RWPE1 (cell line): ENCODE measurements at regions not wholly inside any gene's neighbourhood (a gene's known extent, or its start where the extent isn't known, plus 50 kb on each side); places are given as distances from the start of the nearest gene placed in this dataset.

Source experiments
- CTCF ChIA-PET: fragments of 350-600 bp; sonication (Branson Sonifier 250); formaldehyde crosslinking; extraction: SDS; loops from one replicate; lab custom pipeline; 2021; lab: Yijun Ruan, JAX
- POLR2A ChIA-PET: fragments of 400-600 bp; formaldehyde crosslinking; extraction: SDS; loops from one replicate; lab custom pipeline; 2020; ENCODE audit warnings: antibody characterized with exemption; ENCODE audit not compliant: low non-redundant PET; lab: Yijun Ruan, JAX
- DNase-seq: peaks from one replicate; pipeline ENCODE4 v3.0.0; 2012; ENCODE audit warnings: low spot score
- H3K27ac ChIP-seq: fragments of 450-650 bp; 2 replicates; pipeline ENCODE4 v1.5.1; 2017
- TF ChIP-seq, protein P1 (sequence below): fragments of 450-650 bp; conservative IDR thresholded peaks from 2 replicates; pipeline ENCODE4 v1.5.1; 2017; ENCODE audit warnings: low read depth, mild to moderate bottlenecking

DNA sequence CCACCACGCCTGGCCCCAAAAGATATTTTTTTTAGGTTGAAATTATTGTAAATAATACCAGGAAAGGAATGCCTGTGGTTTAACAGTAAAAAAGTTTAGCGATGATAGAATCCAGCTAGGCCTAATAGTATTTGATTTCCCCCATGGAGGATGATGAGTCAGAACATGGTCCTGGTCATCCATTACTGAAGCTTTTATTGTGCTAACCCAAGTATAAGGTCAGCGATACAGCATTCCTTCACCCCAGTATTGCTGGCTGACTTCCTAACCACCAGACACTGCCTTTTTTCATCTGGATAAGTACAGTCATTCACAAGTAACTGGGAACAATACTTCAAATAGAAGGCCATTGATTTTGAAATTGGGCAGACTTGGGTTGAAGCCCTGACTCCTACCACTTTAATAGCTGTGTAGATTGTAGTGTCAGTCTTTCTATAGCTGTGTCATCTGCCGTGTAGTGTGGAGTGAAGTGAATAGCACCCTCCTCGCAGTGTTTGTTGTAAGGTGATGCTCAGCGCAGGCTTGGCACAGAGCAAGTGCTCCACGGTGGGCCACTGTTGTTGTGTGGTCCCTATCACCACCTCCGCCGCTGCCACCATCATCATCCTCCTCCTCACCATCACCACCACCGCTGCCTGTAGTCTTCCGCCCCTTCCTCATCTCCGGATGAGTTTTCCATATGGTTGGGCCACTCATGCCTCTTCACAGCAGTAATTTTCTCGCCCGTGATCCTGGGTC lies 436.0 kb upstream of the TPM1 start:
- peak overlapping the region; percentile 92 for H3K27ac ChIP-seq
- TF ChIP-seq, protein P1, sequence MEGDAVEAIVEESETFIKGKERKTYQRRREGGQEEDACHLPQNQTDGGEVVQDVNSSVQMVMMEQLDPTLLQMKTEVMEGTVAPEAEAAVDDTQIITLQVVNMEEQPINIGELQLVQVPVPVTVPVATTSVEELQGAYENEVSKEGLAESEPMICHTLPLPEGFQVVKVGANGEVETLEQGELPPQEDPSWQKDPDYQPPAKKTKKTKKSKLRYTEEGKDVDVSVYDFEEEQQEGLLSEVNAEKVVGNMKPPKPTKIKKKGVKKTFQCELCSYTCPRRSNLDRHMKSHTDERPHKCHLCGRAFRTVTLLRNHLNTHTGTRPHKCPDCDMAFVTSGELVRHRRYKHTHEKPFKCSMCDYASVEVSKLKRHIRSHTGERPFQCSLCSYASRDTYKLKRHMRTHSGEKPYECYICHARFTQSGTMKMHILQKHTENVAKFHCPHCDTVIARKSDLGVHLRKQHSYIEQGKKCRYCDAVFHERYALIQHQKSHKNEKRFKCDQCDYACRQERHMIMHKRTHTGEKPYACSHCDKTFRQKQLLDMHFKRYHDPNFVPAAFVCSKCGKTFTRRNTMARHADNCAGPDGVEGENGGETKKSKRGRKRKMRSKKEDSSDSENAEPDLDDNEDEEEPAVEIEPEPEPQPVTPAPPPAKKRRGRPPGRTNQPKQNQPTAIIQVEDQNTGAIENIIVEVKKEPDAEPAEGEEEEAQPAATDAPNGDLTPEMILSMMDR = no peak
- ChIA-PET CTCF (interaction anchor here (0.5 to 0.7 kb wide), 2 partner anchors 26 to 52 kb away, joined by 3 to 4 read pairs; no protein-coding TSS in a partner anchor), POLR2A (no interaction called here)
- DNase-seq = peak; percentile 90

DNA sequence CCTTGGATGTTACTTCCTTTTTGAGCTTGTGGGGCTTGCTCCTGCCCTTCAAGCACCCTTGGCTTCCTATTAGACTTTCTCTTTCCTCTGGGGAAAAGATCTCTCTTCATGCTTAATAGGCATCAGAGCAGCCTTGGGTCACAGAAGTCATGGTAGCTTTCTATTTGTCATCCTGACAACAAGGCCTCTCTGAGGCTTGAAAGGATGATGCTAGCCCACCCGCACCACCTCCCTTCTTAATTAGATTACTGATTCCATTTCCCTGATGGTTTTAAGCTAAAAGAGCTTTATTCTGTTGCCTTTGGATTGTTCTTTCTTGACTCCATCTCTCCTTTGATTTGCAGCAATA lies 435.5 kb upstream of the TPM1 start:
- CTCF ChIA-PET = interaction anchor here (0.7 kb wide), 1 partner anchor 216 kb away, joined by 3 read pairs; the partner anchor contains the start of gene TLN2
- no peak for DNase-seq
- peak overlapping the region; percentile 92 for H3K27ac ChIP-seq
- TF ChIP-seq, protein P1 = no peak
- POLR2A ChIA-PET = no interaction called here

DNA sequence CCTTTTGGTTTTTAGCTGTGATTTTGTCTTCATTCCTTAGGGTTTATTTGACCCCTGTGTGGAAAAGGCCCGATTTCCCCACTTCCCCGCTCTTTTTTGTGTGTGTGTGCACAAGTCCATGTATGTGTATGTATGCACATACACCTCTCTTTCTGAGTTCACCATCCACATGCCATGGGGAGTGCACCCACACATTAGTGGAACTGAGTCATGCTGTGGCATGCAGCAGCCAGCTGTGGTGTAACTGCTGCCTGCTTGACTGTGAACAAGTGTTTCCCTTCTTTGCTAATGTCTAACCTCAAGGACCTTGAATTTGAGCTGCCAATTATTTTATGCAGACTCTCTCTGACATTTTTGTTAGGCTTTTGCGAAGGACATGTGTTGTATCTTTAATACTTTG lies 434.9 kb upstream of the TPM1 start:
- CTCF ChIA-PET = interaction anchor here (0.7 kb wide), 2 partner anchors 34 to 217 kb away, joined by 3 read pairs; partner anchors contain the start of gene TLN2
- TF ChIP-seq, protein P1 = no peak
- H3K27ac ChIP-seq = no peak overlapping the region
- peak; percentile 51 for DNase-seq
- POLR2A ChIA-PET = no interaction called here

DNA sequence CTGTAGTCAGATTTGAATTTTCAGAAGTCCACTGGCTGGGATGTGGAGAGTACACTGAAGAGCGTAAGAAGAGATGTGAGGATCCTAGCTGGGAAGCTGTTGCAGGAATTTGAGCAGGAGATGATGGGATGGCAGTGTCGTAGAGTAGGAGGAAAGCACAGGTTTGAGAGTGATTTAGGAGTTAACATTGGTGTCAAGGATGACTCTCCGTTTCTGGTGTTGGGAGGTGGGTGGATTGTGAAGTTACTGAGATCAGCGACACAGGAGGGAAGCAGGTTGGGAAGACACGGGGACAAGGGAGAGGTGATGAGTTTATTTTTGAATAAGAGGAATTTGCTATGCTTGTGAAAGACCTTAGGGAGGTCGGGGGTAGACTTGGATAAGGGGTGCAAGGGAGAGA lies 434.2 kb upstream of the TPM1 start:
- POLR2A ChIA-PET = no interaction called here
- CTCF ChIA-PET = no interaction called here
- no peak for DNase-seq
- TF ChIP-seq, protein P1 = no peak
- no peak overlapping the region for H3K27ac ChIP-seq

DNA sequence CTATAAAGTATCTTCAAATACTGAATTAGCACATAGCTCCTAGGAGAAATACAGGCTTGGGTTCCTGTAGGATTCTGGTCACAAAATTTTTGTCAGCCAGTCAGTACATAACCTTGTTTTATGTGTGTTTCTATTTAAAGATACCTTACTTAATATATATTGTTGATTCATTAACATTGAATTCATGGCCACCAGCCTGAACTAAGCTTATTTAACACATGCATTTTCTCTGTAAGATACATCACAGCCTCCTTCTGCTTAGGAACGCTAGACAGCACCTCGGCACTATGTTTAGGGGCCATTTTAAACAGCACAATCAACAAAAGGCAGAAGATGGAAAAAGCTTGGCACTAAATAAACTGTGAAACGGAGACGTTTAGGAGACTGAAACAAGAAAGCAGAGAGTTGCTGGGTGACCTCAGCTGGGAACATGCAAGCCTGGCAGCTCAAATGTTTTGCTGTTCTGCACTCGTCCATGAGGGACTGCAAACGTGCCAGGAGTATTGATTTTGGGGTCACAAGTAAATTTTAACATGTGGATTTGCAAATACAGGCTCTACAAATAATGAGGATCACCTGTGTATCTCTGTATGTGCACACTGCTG lies 432.2 kb upstream of the TPM1 start:
- ChIA-PET CTCF (interaction anchor here (0.7 kb wide), 1 partner anchor 132 kb away, joined by 3 read pairs; no protein-coding TSS in a partner anchor), POLR2A (interaction anchor here (0.6 kb wide), 1 partner anchor 14 kb away, joined by 3 read pairs; no protein-coding TSS in a partner anchor)
- no peak for DNase-seq
- TF ChIP-seq, protein P1 = no peak
- H3K27ac ChIP-seq = no peak overlapping the region

DNA sequence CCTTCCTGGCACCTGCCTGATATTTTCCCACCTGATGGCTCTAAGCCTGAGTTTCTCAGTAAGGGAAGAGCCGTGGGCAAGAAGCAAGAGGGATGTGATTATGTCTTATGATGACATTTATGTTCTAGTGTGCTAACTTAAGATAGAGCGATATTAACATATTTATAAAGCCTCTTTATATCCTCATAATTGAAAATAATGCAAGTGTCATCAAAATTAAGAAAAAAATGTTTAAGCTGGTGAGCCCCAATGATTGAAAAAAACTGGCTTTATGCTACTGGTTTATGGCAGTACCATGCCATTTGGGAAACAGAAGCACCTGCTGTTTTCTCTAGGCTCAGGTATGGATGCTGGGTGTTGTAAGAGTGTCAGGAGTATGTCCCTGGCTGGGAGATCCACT lies 431.5 kb upstream of the TPM1 start:
- CTCF ChIA-PET = interaction anchor here (0.7 kb wide), 1 partner anchor 132 kb away, joined by 3 read pairs; no protein-coding TSS in a partner anchor
- POLR2A ChIA-PET = no interaction called here

More for the DNA sequence above, 431.5 kb upstream of the TPM1 start:
- TF ChIP-seq, protein P1 = no peak
- H3K27ac ChIP-seq = no peak overlapping the region
- no peak for DNase-seq
